Fibroblast of skin of right biceps (primary cell): ENCODE measurements at regions not wholly inside any gene's neighbourhood (a gene's known extent, or its start where the extent isn't known, plus 50 kb on each side); places are given as distances from the start of the nearest gene placed in this dataset.

Experiments
- DNase-seq: peaks from one replicate; pipeline ENCODE4 v3.0.0-alpha.2; 2013

GRCh38 chr5:154107010-154107409 lies 68.2 kb downstream of the MFAP3 start:
- no peak for DNase-seq

DNA sequence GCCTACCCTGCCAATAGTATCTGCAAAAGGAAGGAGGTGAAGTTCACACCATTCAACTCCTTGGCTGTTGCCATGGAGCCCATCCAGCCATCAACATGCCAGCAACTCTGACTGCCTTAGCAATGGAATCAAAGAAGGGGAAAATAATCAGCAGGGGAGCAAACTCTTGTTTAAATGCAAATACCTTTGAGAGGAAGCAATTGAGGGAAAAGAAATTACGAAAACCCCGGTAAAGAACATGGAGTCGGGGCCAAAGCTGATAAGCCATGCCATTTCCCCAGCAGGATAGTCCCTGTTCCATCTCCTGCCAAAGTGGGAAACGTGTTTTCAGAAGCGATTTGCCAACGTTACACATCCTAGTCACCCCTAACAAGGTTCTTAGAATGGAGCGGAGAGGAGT lies 69.0 kb downstream of the MFAP3 start:
- no peak for DNase-seq

GRCh38 chr5:154109416-154110106 lies 70.8 kb downstream of the MFAP3 start:
- DNase-seq, result no peak

DNA sequence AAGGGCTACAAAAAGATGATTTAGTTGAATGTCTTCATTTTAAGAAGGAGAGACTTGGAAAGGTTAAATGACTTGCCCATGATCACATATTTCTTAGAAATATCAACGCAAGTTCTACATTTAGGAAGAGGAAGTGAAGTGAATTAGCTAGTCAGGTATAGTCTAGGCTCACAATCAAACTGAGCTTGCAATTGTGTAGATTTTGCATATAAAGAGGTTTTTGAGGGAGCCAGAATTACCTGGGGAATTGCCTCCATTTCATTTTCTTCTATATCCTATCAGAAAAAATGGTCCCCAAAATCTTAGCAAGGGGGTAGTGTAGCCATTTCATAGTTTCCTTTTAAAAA lies 71.3 kb downstream of the MFAP3 start:
- no peak for DNase-seq

DNA sequence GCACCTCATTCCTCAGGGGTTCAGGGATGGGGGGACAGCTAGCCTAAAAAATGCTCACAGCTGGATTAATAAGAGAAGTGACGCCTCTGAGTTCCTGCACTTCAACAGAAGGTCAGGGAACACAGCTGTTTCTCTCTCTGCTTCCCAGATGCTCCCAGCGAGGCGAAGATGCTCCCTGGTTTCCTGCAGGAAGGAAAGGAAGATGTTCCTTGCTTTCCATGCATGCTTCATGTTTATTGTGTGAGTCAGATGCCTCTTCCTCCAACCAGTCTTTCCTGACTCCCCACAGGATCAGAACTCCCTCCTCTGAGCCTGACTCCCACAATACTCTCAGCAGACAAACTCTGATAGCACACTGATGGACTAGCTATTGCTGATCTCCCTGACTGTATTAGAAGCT lies 71.9 kb downstream of the MFAP3 start:
- peak; percentile 57 for DNase-seq

DNA sequence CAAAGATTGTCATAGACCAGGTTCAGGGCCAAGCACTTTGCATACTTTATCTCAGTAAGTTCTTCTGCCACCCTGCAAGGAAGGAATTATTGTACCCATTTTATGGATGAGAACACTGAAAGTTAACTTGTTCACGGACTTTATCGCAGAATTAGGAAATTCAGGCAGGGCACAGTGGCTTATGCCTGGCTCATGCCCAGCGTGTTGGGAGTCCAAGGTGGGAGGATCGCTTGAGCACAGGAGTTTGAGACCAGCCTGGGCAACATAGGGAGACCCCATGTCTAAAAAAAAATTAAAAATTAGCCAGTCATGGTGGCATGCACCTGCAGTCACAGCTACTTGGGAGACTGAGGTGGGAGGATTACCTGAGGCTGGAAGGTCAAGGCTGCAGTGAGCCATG lies 72.4 kb downstream of the MFAP3 start:
- DNase-seq, result no peak

DNA sequence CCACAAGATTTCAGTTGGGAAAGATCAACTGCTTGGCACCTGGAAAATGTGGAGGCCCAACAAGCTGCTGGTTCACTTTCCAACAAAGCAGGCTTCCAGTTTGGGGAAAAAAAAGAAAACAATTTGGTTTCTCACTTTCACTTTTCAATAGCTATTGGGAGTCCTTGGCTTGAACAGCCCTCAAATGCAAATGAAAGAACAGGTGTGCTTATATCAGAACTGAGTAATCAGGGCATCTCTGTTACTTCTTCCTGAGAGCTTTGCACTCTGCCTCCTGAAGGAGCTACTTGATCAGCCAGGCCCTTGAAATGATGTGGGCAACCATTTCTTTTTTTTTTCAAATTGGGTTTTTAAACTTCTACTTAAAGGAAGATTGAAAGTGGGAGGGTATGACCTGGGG lies 73.5 kb downstream of the MFAP3 start:
- DNase-seq, result no peak

GRCh38 chr5:154115291-154115690 lies 75.2 kb upstream of the GALNT10 start:
- DNase-seq, result no peak

DNA sequence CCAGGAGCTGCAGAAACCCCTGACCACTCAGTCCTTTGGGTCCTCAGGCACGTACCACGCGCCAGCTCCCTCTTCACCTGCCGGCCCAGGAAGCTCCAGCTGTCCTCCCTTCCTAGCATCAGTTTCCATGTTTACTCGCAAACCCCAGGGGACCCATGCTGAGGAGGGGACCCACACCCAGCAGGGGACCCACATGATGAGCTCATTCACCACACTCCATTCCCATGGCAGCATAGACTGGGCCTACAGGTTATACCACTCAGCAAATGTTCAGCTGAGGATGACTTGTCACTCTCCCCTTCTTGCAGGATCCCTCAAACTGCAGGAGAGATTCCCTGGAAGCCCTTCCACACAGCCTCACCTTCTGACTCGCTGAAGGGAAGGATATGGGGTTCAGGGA lies 73.5 kb upstream of the GALNT10 start:
- no peak for DNase-seq

- DNase-seq, result peak; percentile 11
Observed at GRCh38 chr5:154117930-154118329, 72.6 kb upstream of the GALNT10 start.

GRCh38 chr5:154118385-154118784 lies 72.1 kb upstream of the GALNT10 start:
- no peak for DNase-seq

DNA sequence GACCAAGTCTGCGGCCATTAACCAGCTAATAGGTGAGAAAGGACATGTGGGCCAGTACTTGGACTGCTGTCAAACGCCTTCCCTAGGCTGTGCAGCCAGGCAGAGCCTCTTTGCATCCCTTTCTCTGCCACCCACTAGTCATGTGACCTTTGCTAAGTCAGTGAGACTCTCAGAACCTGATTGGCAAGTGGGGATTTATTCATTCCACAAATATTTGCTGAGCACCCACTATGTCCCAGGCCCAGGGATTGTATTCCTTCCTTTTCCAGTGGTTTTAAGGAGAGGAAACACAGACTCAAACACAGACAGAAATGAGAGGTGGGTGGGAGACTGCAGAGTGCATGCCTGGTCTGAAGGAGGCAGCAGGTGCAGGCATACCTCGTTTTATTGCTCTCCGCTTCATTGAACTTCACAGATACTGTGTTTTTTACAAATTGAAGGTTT lies 71.6 kb upstream of the GALNT10 start:
- peak; percentile 25 for DNase-seq

DNA sequence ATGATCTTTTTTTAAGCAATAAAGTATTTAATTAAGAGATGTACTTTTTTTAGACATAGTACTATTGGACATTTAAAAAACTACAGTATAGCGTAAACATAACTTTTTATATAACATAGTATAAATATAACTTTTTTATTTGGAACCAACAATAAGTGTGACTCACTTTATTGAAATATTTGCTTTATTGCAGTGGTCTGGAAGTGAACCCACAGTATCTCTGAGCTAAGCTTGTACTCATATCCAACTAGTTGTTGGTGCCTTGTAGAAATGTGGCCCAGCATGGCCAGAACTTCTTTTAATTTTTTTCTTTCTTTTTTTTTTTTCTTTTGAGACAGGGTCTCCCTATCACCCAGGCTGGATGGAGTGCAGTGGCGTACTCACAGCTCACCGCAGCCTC lies 61.5 kb upstream of the GALNT10 start:
- no peak for DNase-seq

GRCh38 chr5:154129921-154130320 lies 60.6 kb upstream of the GALNT10 start:
- no peak for DNase-seq

- DNase-seq, result no peak
Observed at GRCh38 chr5:154131817-154132216, 58.7 kb upstream of the GALNT10 start.

GRCh38 chr5:154132718-154133307 lies 57.7 kb upstream of the GALNT10 start:
- DNase-seq, result no peak

- no peak for DNase-seq
Observed at GRCh38 chr5:154133591-154133990, 56.9 kb upstream of the GALNT10 start.

GRCh38 chr5:154134499-154134898 lies 56.0 kb upstream of the GALNT10 start:
- no peak for DNase-seq

DNA sequence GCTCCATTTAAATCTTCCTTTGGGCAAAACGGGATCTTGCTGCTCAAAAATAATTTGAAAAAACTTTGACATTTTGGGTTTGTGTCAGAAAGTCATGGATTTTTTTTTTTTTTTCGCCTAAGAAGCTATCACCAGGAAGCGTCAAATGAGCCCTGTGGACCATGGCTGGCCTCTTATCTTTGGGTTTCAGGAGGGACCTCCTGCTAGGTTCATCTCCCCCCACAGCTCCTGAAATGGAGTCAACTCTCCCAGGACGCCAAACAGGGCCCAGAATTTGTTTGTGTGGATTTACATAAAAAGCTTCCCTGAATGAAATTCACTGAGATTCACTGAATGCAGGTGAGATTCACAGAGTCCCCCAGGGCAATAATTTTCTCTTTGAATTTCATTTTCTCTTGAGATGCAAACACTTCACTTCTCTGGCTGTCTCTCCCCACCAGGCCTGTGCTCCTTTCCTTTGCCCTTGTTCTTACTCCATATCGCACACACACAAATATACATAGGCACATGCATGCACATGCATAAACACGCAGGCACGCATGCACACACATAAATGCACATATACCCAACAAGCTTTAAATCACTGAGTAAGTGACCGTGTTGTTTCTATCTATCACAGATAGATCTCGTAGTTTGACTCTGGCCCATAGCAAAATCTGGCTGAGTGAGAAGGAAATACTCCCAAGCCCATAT lies 55.3 kb upstream of the GALNT10 start:
- no peak for DNase-seq

- no peak for DNase-seq
Observed at GRCh38 chr5:154136141-154136540, 54.4 kb upstream of the GALNT10 start.

GRCh38 chr5:154138701-154139100 lies 51.8 kb upstream of the GALNT10 start:
- peak; percentile 11 for DNase-seq

DNA sequence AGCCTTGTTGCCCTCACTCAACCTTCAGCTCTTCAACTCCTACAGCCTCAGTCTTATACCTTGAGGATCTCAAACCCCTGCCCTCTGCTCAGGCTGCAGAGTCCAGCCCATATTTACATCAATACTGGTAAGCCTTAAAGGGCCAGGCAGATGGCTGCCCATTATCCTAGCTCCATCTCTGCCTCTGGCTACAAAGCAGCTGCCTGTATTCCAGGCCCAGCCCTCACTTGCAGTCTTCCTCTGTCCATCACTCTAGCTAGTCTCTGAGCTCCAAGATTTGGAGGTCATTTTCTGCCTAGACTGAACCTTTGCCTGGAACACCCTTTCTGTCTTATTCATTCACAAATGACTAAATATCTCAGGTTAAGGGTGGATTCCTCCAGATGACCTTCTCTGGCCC lies 50.2 kb upstream of the GALNT10 start:
- no peak for DNase-seq
